SK-N-SH treated with all-trans-retinoic acid at 6 μM for 48 hours (cell line): ENCODE measurements at regions not wholly inside any gene's neighbourhood (a gene's known extent, or its start where the extent isn't known, plus 50 kb on each side); places are given as distances from the start of the nearest gene placed in this dataset.

Source experiments
- ARNTL ChIP-seq: fragments of 450-650 bp; formaldehyde crosslinking; IDR thresholded peaks from 2 replicates; pipeline ENCODE4 v1.5.0; 2020; ENCODE audit warnings: low read depth, mild to moderate bottlenecking, moderate library complexity, borderline replicate concordance
- BACH2 ChIP-seq: fragments of 250-450 bp; sonication (Bioruptor Pico); IDR thresholded peaks from 2 replicates; pipeline ENCODE4 v1.9.0; 2021; ENCODE audit warnings: mild to moderate bottlenecking, borderline replicate concordance
- CSDC2 ChIP-seq: fragments of 250-450 bp; sonication (Bioruptor Pico); IDR thresholded peaks from 2 replicates; pipeline ENCODE4 v1.5.0; 2020; ENCODE audit warnings: mild to moderate bottlenecking, moderate library complexity
- ESRRG ChIP-seq: fragments of 250-450 bp; sonication (Bioruptor Pico); IDR thresholded peaks from 2 replicates; pipeline ENCODE4 v1.6.1; 2021; ENCODE audit warnings: mild to moderate bottlenecking
- GLIS3 ChIP-seq: fragments of 250-450 bp; sonication (Bioruptor Pico); IDR thresholded peaks from 2 replicates; pipeline ENCODE4 v1.5.0; 2020; ENCODE audit warnings: mild to moderate bottlenecking, moderate library complexity
- OSR1 ChIP-seq: fragments of 250-450 bp; sonication (Bioruptor Pico); IDR thresholded peaks from 2 replicates; pipeline ENCODE4 v1.8.0; 2022; ENCODE audit warnings: moderate library complexity, mild to moderate bottlenecking, inconsistent platforms
- POU6F1 ChIP-seq: fragments of 250-450 bp; sonication (Bioruptor Pico); IDR thresholded peaks from 2 replicates; pipeline ENCODE4 v1.8.0; 2021; ENCODE audit warnings: low read depth, mild to moderate bottlenecking, moderate library complexity, borderline replicate concordance
- PPARA ChIP-seq: fragments of 250-450 bp; sonication (Bioruptor Pico); IDR thresholded peaks from 2 replicates; pipeline ENCODE4 v1.5.0; 2020; ENCODE audit warnings: mild to moderate bottlenecking, borderline replicate concordance
- TCF4 ChIP-seq: fragments of 250-450 bp; sonication (Bioruptor Pico); IDR thresholded peaks from 2 replicates; pipeline ENCODE4 v1.8.0; 2021; ENCODE audit warnings: mild to moderate bottlenecking, moderate library complexity, borderline replicate concordance
- TOX ChIP-seq: fragments of 250-450 bp; sonication (Bioruptor Pico); IDR thresholded peaks from 2 replicates; pipeline ENCODE4 v1.8.0; 2021; ENCODE audit warnings: mild to moderate bottlenecking, moderate library complexity, borderline replicate concordance
- ZC3H10 ChIP-seq: fragments of 250-450 bp; sonication (Bioruptor Pico); IDR thresholded peaks from 2 replicates; pipeline ENCODE4 v1.5.1; 2021; ENCODE audit warnings: mild to moderate bottlenecking, moderate library complexity
- TF ChIP-seq, protein P1 (sequence below): fragments of 250-450 bp; sonication (Bioruptor Pico); IDR thresholded peaks from 2 replicates; pipeline ENCODE4 v1.8.0; 2020; ENCODE audit warnings: mild to moderate bottlenecking, moderate library complexity, borderline replicate concordance
- TF ChIP-seq, protein P2 (sequence below): fragments of 250-450 bp; sonication (Bioruptor Pico); IDR thresholded peaks from 2 replicates; pipeline ENCODE4 v1.5.1; 2020; ENCODE audit warnings: low read depth, mild to moderate bottlenecking, moderate library complexity

GRCh38 chr5:39955156-39955555 lies 530.4 kb upstream of the DAB2 start:
- TF ChIP-seq POU6F1 (no peak), TOX (no peak), TCF4 (CRISPR knock-in tag) (no peak), OSR1 (CRISPR knock-in tag) (no peak), ESRRG (CRISPR knock-in tag) (no peak), BACH2 (CRISPR knock-in tag) (no peak), ARNTL (CRISPR knock-in tag) (no peak), CSDC2 (CRISPR knock-in tag) (no peak), PPARA (CRISPR knock-in tag) (no peak), ZC3H10 (CRISPR knock-in tag) (no peak), GLIS3 (CRISPR knock-in tag) (no peak)
- TF ChIP-seq, protein P1, sequence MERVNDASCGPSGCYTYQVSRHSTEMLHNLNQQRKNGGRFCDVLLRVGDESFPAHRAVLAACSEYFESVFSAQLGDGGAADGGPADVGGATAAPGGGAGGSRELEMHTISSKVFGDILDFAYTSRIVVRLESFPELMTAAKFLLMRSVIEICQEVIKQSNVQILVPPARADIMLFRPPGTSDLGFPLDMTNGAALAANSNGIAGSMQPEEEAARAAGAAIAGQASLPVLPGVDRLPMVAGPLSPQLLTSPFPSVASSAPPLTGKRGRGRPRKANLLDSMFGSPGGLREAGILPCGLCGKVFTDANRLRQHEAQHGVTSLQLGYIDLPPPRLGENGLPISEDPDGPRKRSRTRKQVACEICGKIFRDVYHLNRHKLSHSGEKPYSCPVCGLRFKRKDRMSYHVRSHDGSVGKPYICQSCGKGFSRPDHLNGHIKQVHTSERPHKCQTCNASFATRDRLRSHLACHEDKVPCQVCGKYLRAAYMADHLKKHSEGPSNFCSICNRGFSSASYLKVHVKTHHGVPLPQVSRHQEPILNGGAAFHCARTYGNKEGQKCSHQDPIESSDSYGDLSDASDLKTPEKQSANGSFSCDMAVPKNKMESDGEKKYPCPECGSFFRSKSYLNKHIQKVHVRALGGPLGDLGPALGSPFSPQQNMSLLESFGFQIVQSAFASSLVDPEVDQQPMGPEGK (CRISPR knock-in tag) = no peak
- TF ChIP-seq, protein P2, sequence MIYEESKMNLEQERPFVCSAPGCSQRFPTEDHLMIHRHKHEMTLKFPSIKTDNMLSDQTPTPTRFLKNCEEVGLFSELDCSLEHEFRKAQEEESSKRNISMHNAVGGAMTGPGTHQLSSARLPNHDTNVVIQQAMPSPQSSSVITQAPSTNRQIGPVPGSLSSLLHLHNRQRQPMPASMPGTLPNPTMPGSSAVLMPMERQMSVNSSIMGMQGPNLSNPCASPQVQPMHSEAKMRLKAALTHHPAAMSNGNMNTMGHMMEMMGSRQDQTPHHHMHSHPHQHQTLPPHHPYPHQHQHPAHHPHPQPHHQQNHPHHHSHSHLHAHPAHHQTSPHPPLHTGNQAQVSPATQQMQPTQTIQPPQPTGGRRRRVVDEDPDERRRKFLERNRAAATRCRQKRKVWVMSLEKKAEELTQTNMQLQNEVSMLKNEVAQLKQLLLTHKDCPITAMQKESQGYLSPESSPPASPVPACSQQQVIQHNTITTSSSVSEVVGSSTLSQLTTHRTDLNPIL (CRISPR knock-in tag) = no peak
